IPS-NIHi11 (cell line): ENCODE measurements at regions not wholly inside any gene's neighbourhood (a gene's known extent, or its start where the extent isn't known, plus 50 kb on each side); places are given as distances from the start of the nearest gene placed in this dataset.
A peak's percentile ranks its signal among the peaks of the same experiment; 100 is the strongest.

ENCODE experiments used
- DNase-seq: peaks from one replicate; pipeline ENCODE4 v3.0.0; 2012; ENCODE audit warnings: mixed read lengths, low spot score

GRCh38 chr7:27299861-27300260 is 57.3 kb downstream of the EVX1 start:
- no peak for DNase-seq

DNA sequence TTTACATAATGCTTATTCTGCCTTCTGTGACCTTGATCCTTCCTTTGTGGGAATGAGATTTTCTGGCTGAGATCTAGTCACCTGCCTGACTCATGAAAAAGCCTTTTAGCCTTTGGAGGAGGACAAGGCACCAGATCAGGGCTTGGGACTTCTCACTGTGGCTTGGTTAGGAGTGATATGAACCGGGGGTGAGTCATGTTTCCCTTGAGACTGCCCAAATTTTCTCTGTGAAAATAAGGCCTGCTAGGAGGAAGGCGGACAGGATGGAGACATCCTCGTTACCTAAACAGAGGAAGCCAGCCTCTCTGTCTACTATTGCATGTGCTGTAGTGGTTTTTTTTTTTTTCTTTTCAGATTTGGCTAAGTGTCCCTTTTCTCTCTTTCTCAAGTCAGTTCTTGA is 57.8 kb downstream of the EVX1 start:
- no peak for DNase-seq

GRCh38 chr7:27302590-27302989 is 60.0 kb downstream of the EVX1 start:
- no peak for DNase-seq

DNA sequence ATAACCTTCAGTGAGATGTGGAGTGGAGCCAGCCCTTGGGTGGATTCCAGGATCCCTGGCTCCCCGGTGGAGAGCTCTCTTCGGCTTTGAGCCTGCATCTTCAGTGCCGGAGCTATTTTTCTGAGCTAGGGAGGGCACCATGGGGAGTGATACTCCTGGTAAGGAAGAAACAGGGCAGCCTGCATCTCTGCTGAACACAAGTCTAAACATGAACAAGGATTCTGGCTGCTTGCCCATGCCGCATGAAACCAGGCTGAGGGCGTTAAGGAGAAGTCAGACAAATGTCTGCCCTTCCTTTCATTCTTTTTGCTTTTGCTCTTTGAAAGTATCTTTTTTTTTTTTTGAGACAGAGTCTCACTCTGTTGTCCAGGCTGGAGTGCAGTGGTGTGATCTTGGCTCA is 60.4 kb downstream of the EVX1 start:
- DNase-seq: no peak

- no peak for DNase-seq
Measured at GRCh38 chr7:27305854-27306253, 63.3 kb downstream of the EVX1 start.

GRCh38 chr7:27312820-27313219 is 70.2 kb downstream of the EVX1 start:
- no peak for DNase-seq

DNA sequence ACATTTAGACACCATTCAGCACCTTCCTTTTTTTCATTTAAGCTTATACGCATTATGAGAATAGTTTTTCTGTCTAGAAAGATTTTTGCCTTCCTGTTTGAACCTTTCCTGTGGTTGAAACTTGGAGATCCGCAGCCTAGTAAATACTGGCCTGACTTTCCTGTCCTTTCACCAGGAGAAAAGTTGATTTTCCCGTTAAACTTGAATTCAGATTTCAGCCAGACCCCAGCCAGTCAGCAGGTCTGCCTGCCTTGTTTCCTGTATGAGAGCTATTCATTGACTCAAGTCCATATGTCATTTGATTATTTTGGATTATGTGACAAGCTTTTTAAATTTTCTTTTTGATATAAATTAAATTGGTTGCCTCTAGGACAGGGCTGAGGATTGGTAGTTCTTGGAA is 71.5 kb downstream of the EVX1 start:
- DNase-seq: no peak

- DNase-seq: no peak
Measured at GRCh38 chr7:27315066-27315465, 72.5 kb downstream of the EVX1 start.

DNA sequence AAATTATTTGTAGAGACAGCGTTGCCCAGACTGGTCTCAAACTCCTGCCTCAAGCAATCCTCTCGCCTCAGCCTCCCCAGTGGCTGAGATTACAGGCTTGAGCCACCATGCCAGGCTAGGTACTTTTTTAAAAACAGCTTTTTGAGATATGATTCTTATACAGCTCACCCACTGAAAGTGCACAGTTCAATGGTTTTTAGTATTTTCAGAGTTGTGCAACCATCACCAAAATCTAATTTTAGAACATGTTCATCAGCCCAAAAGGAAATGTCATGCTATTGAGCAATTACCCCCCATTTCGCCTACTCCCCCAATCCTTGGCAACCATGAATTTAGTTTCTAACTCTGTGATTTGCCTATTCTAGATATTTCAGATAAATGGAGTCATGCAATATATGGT is 73.7 kb downstream of the EVX1 start:
- no peak for DNase-seq

- no peak for DNase-seq
Measured at GRCh38 chr7:27324246-27324645, 81.6 kb downstream of the EVX1 start.

DNA sequence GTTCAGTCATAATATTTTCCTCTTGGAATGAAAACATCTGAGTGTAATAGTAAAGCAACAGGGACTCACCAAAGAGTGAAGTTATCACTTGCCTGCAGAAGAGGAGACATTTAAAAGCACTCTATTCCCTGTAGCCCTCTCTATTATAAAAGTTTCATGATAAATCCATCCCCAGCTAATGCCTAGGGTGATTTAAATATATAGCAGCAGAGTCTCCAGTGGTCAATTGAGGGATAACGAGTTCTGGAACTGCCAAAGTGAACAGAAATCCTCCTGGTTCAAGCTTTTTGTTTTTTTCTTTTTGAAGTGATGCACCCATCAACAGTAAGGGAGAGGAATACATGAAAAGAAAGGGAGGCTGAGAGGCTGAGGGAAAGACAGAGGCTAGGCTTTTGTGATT is 87.3 kb downstream of the EVX1 start:
- DNase-seq: peak; percentile 41

DNA sequence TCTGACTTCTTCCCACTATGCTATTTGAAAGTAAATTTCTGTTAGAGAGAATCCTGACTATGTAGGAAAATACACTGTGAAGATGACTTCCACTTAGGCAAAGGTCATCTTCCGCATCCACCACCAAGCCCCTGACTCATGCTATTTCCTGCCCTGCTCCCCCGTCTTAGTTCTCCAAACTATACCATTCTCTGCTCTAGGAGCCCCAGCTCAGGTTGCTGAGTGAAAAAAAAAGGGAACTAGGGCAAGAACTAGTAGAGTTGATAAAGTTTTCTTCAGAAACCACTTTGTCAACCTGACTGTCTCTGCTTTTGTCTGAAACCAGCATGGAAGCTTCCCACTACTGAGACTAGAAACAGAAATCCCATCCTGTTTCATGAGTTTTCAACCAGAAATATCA is 96.9 kb downstream of the EVX1 start:
- DNase-seq: no peak

DNA sequence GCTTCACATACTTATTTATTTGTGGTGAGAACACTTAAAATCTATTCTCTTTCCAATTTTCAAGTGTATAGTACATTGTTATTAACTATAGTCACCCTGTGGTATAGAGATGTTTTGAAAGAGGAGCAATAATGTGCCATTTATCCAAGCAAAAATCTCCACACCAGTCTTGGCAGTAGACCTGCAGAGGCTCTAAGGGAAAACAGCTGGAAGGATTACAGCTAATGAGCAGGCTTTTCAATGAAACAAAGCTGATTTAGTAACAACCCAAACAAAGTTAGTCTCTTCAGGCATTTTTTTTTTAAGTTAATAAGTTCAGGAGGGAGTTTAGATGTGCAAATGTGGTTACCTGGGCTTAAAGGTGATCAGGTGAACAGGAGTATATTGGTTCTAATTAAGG is 101.9 kb downstream of the EVX1 start:
- DNase-seq: no peak

GRCh38 chr7:27345164-27345887 is 102.7 kb downstream of the EVX1 start:
- DNase-seq: no peak

DNA sequence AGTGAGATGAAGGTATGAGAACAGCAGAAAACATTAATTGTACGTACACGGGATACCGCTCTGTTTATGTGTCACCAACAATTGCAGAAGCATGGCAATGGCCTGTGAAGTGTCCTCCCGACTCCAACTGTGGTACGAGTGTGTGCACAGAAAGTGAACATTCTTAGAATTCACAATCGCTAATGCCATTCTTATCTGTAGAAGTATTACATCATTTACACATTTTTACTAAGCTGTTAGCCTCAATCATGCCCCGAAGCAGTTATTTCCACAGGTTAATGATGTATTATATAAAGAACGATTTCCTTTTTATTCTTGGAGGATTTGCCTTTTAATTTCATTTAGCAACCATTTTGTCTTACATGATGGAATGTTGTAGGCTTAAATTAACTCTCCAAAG is 103.4 kb downstream of the EVX1 start:
- DNase-seq: no peak

- DNase-seq: peak; percentile 20
Measured at GRCh38 chr7:27346531-27347275, 104.1 kb downstream of the EVX1 start.

GRCh38 chr7:27347276-27347640 is 104.7 kb downstream of the EVX1 start:
- DNase-seq: no peak

- no peak for DNase-seq
Measured at GRCh38 chr7:27349621-27350020, 107.0 kb downstream of the EVX1 start.

GRCh38 chr7:27351137-27351536 is 108.5 kb downstream of the EVX1 start:
- DNase-seq: no peak

- no peak for DNase-seq
Measured at GRCh38 chr7:27351786-27352185, 109.2 kb downstream of the EVX1 start.

- no peak for DNase-seq
Measured at GRCh38 chr7:27359181-27360125, 116.9 kb downstream of the EVX1 start.

DNA sequence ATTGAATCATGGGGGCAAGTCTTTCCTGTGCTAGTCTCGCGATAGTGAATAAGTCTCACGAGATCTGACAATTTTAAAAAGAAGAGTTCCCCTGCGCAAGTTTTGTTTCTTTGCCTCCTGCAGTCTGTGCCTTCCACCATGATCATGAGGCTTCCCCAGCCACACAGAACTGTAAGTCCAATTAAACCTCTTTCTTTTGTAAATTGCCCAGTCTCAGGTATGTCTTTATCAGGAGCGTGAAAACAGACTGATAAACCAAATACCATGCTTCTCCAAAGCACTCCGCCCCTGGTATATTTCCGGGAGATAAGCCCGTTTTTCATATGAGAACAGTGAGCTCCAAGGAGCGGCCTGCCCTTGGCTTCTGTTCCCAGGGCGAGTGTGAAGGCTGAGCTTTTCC is 118.9 kb downstream of the EVX1 start:
- DNase-seq: no peak

DNA sequence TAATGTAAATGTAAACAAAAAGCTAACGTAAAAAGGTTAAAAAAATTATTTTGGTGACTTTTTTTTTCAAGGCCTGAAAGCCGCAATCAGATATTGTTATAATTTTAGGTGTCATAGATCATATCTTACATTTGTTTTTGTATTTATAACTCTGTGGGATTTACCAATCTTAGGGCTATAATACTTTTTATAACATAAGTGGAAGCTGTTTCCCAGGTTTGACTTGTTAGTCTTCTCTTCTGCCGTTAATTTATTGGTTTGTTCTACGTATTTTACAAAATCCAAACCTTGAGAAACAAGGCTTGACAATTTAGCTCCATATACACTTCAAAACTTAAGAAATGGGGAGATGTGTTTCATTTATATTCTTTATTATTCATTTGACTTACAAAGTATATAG is 119.4 kb downstream of the EVX1 start:
- DNase-seq: no peak
